ENCODE measurements at regions not wholly inside any gene's neighbourhood (a gene's known extent, or its start where the extent isn't known, plus 50 kb on each side); places are given as distances from the start of the nearest gene placed in this dataset.

GRCh38 chr3:67127254-67127653 is 129.1 kb downstream of the KBTBD8 start:
- H3K4me1 Mint-ChIP-seq (ENCODE audit: low read depth), result no peaks in the 10 kb centered on the region
- no peak overlapping the region for H3K27ac Mint-ChIP-seq
- H3K9me3 Mint-ChIP-seq (ENCODE audit: low read depth), result peaks cover 4% of the 10 kb centered on the region
- no peaks in the 10 kb centered on the region for H3K36me3 Mint-ChIP-seq (ENCODE audit: insufficient read depth)
- H3K4me3 Mint-ChIP-seq (ENCODE audit: low read depth), result no peak overlapping the region
- DNase-seq (ENCODE audit: low spot score, unreplicated experiment), result no peak
- H3K27me3 Mint-ChIP-seq, result peaks cover 3% of the 10 kb centered on the region
- no peak for TF ChIP-seq CTCF (IDR thresholded peaks at IDR 0.05; ENCODE audit: unreplicated experiment)

- Mint-ChIP-seq H3K27me3 (no peaks in the 10 kb centered on the region), H3K27ac (no peak overlapping the region), H3K4me1 (ENCODE audit: low read depth) (no peaks in the 10 kb centered on the region), H3K4me3 (ENCODE audit: low read depth) (no peak overlapping the region), H3K9me3 (ENCODE audit: low read depth) (peaks cover 21% of the 10 kb centered on the region), H3K36me3 (ENCODE audit: insufficient read depth) (no peaks in the 10 kb centered on the region)
- no peak for DNase-seq (ENCODE audit: low spot score, unreplicated experiment)
- no peak for TF ChIP-seq CTCF (IDR thresholded peaks at IDR 0.05; ENCODE audit: unreplicated experiment)
Observed at GRCh38 chr3:67142432-67142831, 144.3 kb downstream of the KBTBD8 start.

GRCh38 chr3:67145738-67146137 is 147.6 kb downstream of the KBTBD8 start:
- Mint-ChIP-seq H3K27ac (no peak overlapping the region), H3K36me3 (ENCODE audit: insufficient read depth) (no peaks in the 10 kb centered on the region), H3K4me1 (ENCODE audit: low read depth) (no peaks in the 10 kb centered on the region), H3K4me3 (ENCODE audit: low read depth) (no peak overlapping the region), H3K27me3 (no peaks in the 10 kb centered on the region), H3K9me3 (ENCODE audit: low read depth) (peaks cover 6% of the 10 kb centered on the region)
- no peak for TF ChIP-seq CTCF (IDR thresholded peaks at IDR 0.05; ENCODE audit: unreplicated experiment)
- no peak for DNase-seq (ENCODE audit: low spot score, unreplicated experiment)

GRCh38 chr3:67154429-67154828 is 156.3 kb downstream of the KBTBD8 start:
- H3K27ac Mint-ChIP-seq, result no peak overlapping the region
- H3K36me3 Mint-ChIP-seq (ENCODE audit: insufficient read depth), result no peaks in the 10 kb centered on the region
- H3K9me3 Mint-ChIP-seq (ENCODE audit: low read depth), result peaks cover 26% of the 10 kb centered on the region
- no peak overlapping the region for H3K4me3 Mint-ChIP-seq (ENCODE audit: low read depth)
- no peaks in the 10 kb centered on the region for H3K4me1 Mint-ChIP-seq (ENCODE audit: low read depth)
- DNase-seq (ENCODE audit: low spot score, unreplicated experiment), result no peak
- no peak for TF ChIP-seq CTCF (IDR thresholded peaks at IDR 0.05; ENCODE audit: unreplicated experiment)
- no peaks in the 10 kb centered on the region for H3K27me3 Mint-ChIP-seq

- no peak for DNase-seq (ENCODE audit: low spot score, unreplicated experiment)
- Mint-ChIP-seq H3K4me1 (ENCODE audit: low read depth) (peaks cover 2% of the 10 kb centered on the region), H3K36me3 (ENCODE audit: insufficient read depth) (no peaks in the 10 kb centered on the region), H3K4me3 (ENCODE audit: low read depth) (no peak overlapping the region), H3K9me3 (ENCODE audit: low read depth) (no peaks in the 10 kb centered on the region), H3K27ac (no peak overlapping the region), H3K27me3 (peaks cover 4% of the 10 kb centered on the region)
- TF ChIP-seq CTCF (IDR thresholded peaks at IDR 0.05; ENCODE audit: unreplicated experiment), result no peak
Observed at GRCh38 chr3:67167481-67167880, 169.4 kb downstream of the KBTBD8 start.
